ENCODE measurements at regions not wholly inside any gene's neighbourhood (a gene's known extent, or its start where the extent isn't known, plus 50 kb on each side); places are given as distances from the start of the nearest gene placed in this dataset.

- H3K4me3 ChIP-seq (ENCODE audit: low read depth, low read length) = no peak overlapping the region
- ChIA-PET POLR2A (no interaction called here), CTCF (no interaction called here)
- H3K27me3 ChIP-seq (ENCODE audit: control insufficient read depth, insufficient read depth, low read length) = no peaks in the 10 kb centered on the region
- no peaks in the 10 kb centered on the region for H3K36me3 ChIP-seq (ENCODE audit: control insufficient read depth, insufficient read depth, low read length)
- no peak for DNase-seq (ENCODE audit: low read depth)
- no peak for TF ChIP-seq CTCF (IDR thresholded peaks at IDR 0.05; ENCODE audit: insufficient read depth, low read depth, low read length)
These were observed 200.2 kb upstream of the RBFOX1 start for GRCh38 chr16:7132465-7132864.

- no peaks in the 10 kb centered on the region for H3K36me3 ChIP-seq (ENCODE audit: control insufficient read depth, insufficient read depth, low read length)
- DNase-seq (ENCODE audit: low read depth) = no peak
- no peaks in the 10 kb centered on the region for H3K27me3 ChIP-seq (ENCODE audit: control insufficient read depth, insufficient read depth, low read length)
- no peak overlapping the region for H3K4me3 ChIP-seq (ENCODE audit: low read depth, low read length)
- ChIA-PET POLR2A (no interaction called here), CTCF (no interaction called here)
- TF ChIP-seq CTCF (IDR thresholded peaks at IDR 0.05; ENCODE audit: insufficient read depth, low read depth, low read length) = no peak
These were observed 207.9 kb upstream of the RBFOX1 start for GRCh38 chr16:7124701-7125100.

DNA sequence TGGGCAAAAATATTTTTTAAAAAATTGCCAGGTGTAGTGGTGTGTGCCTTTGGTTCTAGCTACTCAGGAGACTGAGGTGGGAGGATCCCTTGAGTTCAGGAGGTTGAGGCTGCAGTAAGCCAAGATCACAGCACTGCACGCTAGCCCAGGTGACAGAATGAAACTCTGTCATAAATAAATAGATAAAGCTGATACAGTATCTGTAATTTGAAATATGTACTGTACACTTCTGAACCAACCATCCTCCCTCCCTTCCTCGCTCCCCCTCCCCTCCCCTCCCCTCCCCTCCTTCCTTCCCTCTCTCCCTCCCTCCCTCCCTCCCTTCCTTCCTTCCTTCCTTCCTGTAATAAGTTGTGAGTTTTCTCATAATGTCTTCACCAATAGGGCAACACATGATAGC lies 208.4 kb upstream of the RBFOX1 start:
- no peak overlapping the region for H3K4me3 ChIP-seq (ENCODE audit: low read depth, low read length)
- DNase-seq (ENCODE audit: low read depth) = no peak
- POLR2A ChIA-PET = no interaction called here
- no peaks in the 10 kb centered on the region for H3K36me3 ChIP-seq (ENCODE audit: control insufficient read depth, insufficient read depth, low read length)
- TF ChIP-seq CTCF (IDR thresholded peaks at IDR 0.05; ENCODE audit: insufficient read depth, low read depth, low read length) = no peak
- CTCF ChIA-PET = no interaction called here
- H3K27me3 ChIP-seq (ENCODE audit: control insufficient read depth, insufficient read depth, low read length) = no peaks in the 10 kb centered on the region

GRCh38 chr16:7116734-7117133 lies 215.9 kb upstream of the RBFOX1 start:
- Histone ChIP-seq H3K36me3 (ENCODE audit: control insufficient read depth, insufficient read depth, low read length) (no peaks in the 10 kb centered on the region), H3K27me3 (ENCODE audit: control insufficient read depth, insufficient read depth, low read length) (no peaks in the 10 kb centered on the region), H3K4me3 (ENCODE audit: low read depth, low read length) (no peak overlapping the region)
- CTCF ChIA-PET = no interaction called here
- TF ChIP-seq CTCF (IDR thresholded peaks at IDR 0.05; ENCODE audit: insufficient read depth, low read depth, low read length) = no peak
- POLR2A ChIA-PET = no interaction called here
- no peak for DNase-seq (ENCODE audit: low read depth)

GRCh38 chr16:7115898-7116297 lies 216.7 kb upstream of the RBFOX1 start:
- H3K4me3 ChIP-seq (ENCODE audit: low read depth, low read length) = no peak overlapping the region
- no peaks in the 10 kb centered on the region for H3K36me3 ChIP-seq (ENCODE audit: control insufficient read depth, insufficient read depth, low read length)
- CTCF ChIA-PET = no interaction called here
- no peak for TF ChIP-seq CTCF (IDR thresholded peaks at IDR 0.05; ENCODE audit: insufficient read depth, low read depth, low read length)
- DNase-seq (ENCODE audit: low read depth) = no peak
- POLR2A ChIA-PET = no interaction called here
- H3K27me3 ChIP-seq (ENCODE audit: control insufficient read depth, insufficient read depth, low read length) = no peaks in the 10 kb centered on the region
